ENCODE measurements at regions not wholly inside any gene's neighbourhood (a gene's known extent, or its start where the extent isn't known, plus 50 kb on each side); places are given as distances from the start of the nearest gene placed in this dataset.
"Not testable (repeated sequence)": the region's sequence is repeated elsewhere in the genome, so short reads cannot be mapped to it uniquely, and the experiment has no call there.

GRCh38 chr5:53799644-53800043, 239.2 kb downstream of the NDUFS4 start:
- H3K27ac Mint-ChIP-seq; H3K9me3 Mint-ChIP-seq; DNase-seq; CTCF ChIA-PET; H3K4me3 Mint-ChIP-seq; POLR2A ChIA-PET; H3K4me1 Mint-ChIP-seq; H3K27me3 Mint-ChIP-seq; H3K36me3 Mint-ChIP-seq (ENCODE audit: low read depth): not testable (repeated sequence)

- POLR2A ChIA-PET; H3K4me1 Mint-ChIP-seq; H3K27me3 Mint-ChIP-seq; H3K36me3 Mint-ChIP-seq (ENCODE audit: low read depth); CTCF ChIA-PET; H3K27ac Mint-ChIP-seq; H3K9me3 Mint-ChIP-seq; DNase-seq; H3K4me3 Mint-ChIP-seq: not testable (repeated sequence)
Observed at GRCh38 chr5:53808392-53808791, 248.0 kb downstream of the NDUFS4 start.

GRCh38 chr5:53814819-53815218, 254.4 kb downstream of the NDUFS4 start:
- no peak overlapping the region for H3K4me3 Mint-ChIP-seq
- ChIA-PET POLR2A (no interaction called here), CTCF (no interaction called here)
- H3K4me1 Mint-ChIP-seq, result no peaks in the 10 kb centered on the region
- no peaks in the 10 kb centered on the region for H3K9me3 Mint-ChIP-seq
- peaks cover 7% of the 10 kb centered on the region for H3K27me3 Mint-ChIP-seq
- DNase-seq, result no peak
- H3K27ac Mint-ChIP-seq, result no peak overlapping the region
- H3K36me3 Mint-ChIP-seq (ENCODE audit: low read depth), result no peaks in the 10 kb centered on the region

- no peaks in the 10 kb centered on the region for H3K9me3 Mint-ChIP-seq
- H3K4me1 Mint-ChIP-seq, result no peaks in the 10 kb centered on the region
- no peak overlapping the region for H3K4me3 Mint-ChIP-seq
- ChIA-PET POLR2A (no interaction called here), CTCF (no interaction called here)
- no peak overlapping the region for H3K27ac Mint-ChIP-seq
- peaks cover 7% of the 10 kb centered on the region for H3K27me3 Mint-ChIP-seq
- DNase-seq, result no peak
- H3K36me3 Mint-ChIP-seq (ENCODE audit: low read depth), result no peaks in the 10 kb centered on the region
Observed at GRCh38 chr5:53815471-53815870, 255.0 kb downstream of the NDUFS4 start.

- H3K9me3 Mint-ChIP-seq, result no peaks in the 10 kb centered on the region
- no peaks in the 10 kb centered on the region for H3K36me3 Mint-ChIP-seq (ENCODE audit: low read depth)
- no peak for DNase-seq
- H3K4me3 Mint-ChIP-seq, result no peak overlapping the region
- ChIA-PET POLR2A (no interaction called here), CTCF (no interaction called here)
- peaks cover 7% of the 10 kb centered on the region for H3K27me3 Mint-ChIP-seq
- no peak overlapping the region for H3K27ac Mint-ChIP-seq
- no peaks in the 10 kb centered on the region for H3K4me1 Mint-ChIP-seq
Observed at GRCh38 chr5:53817183-53817582, 256.7 kb downstream of the NDUFS4 start.

GRCh38 chr5:53819482-53819881, 259.0 kb downstream of the NDUFS4 start:
- H3K4me3 Mint-ChIP-seq, result no peak overlapping the region
- DNase-seq, result no peak
- H3K9me3 Mint-ChIP-seq, result no peaks in the 10 kb centered on the region
- H3K4me1 Mint-ChIP-seq, result no peaks in the 10 kb centered on the region
- no peak overlapping the region for H3K27ac Mint-ChIP-seq
- H3K27me3 Mint-ChIP-seq, result peaks cover 7% of the 10 kb centered on the region
- H3K36me3 Mint-ChIP-seq (ENCODE audit: low read depth), result no peaks in the 10 kb centered on the region
- ChIA-PET POLR2A (no interaction called here), CTCF (no interaction called here)

- Mint-ChIP-seq H3K27ac (no peak overlapping the region), H3K27me3 (peaks cover 6% of the 10 kb centered on the region), H3K9me3 (no peaks in the 10 kb centered on the region), H3K4me3 (no peak overlapping the region), H3K36me3 (ENCODE audit: low read depth) (no peaks in the 10 kb centered on the region), H3K4me1 (no peaks in the 10 kb centered on the region)
- ChIA-PET CTCF (no interaction called here), POLR2A (no interaction called here)
- DNase-seq, result no peak
Observed at GRCh38 chr5:53820119-53820801, 259.8 kb downstream of the NDUFS4 start.

- Mint-ChIP-seq H3K27ac (no peak overlapping the region), H3K36me3 (ENCODE audit: low read depth) (no peaks in the 10 kb centered on the region), H3K4me3 (no peak overlapping the region), H3K4me1 (no peaks in the 10 kb centered on the region), H3K9me3 (no peaks in the 10 kb centered on the region), H3K27me3 (peaks cover 6% of the 10 kb centered on the region)
- ChIA-PET POLR2A (no interaction called here), CTCF (no interaction called here)
- DNase-seq, result no peak
Observed at GRCh38 chr5:53820802-53821171, 260.3 kb downstream of the NDUFS4 start.

- H3K36me3 Mint-ChIP-seq (ENCODE audit: low read depth), result no peaks in the 10 kb centered on the region
- no peaks in the 10 kb centered on the region for H3K4me1 Mint-ChIP-seq
- no peak overlapping the region for H3K4me3 Mint-ChIP-seq
- no peak for DNase-seq
- H3K27ac Mint-ChIP-seq, result no peak overlapping the region
- ChIA-PET POLR2A (no interaction called here), CTCF (no interaction called here)
- no peaks in the 10 kb centered on the region for H3K27me3 Mint-ChIP-seq
- no peaks in the 10 kb centered on the region for H3K9me3 Mint-ChIP-seq
Observed at GRCh38 chr5:53825016-53825415, 264.6 kb downstream of the NDUFS4 start.

GRCh38 chr5:53825926-53826325, 265.5 kb downstream of the NDUFS4 start:
- DNase-seq, result no peak
- CTCF ChIA-PET, result no interaction called here
- no peaks in the 10 kb centered on the region for H3K36me3 Mint-ChIP-seq (ENCODE audit: low read depth)
- H3K9me3 Mint-ChIP-seq, result no peaks in the 10 kb centered on the region
- no peaks in the 10 kb centered on the region for H3K4me1 Mint-ChIP-seq
- no peaks in the 10 kb centered on the region for H3K27me3 Mint-ChIP-seq
- no peak overlapping the region for H3K27ac Mint-ChIP-seq
- POLR2A ChIA-PET, result no interaction called here
- no peak overlapping the region for H3K4me3 Mint-ChIP-seq

GRCh38 chr5:53826504-53826903, 266.1 kb downstream of the NDUFS4 start:
- H3K27ac Mint-ChIP-seq, result no peak overlapping the region
- no peak overlapping the region for H3K4me3 Mint-ChIP-seq
- H3K9me3 Mint-ChIP-seq, result peaks cover 4% of the 10 kb centered on the region
- ChIA-PET CTCF (no interaction called here), POLR2A (no interaction called here)
- no peaks in the 10 kb centered on the region for H3K27me3 Mint-ChIP-seq
- DNase-seq, result no peak
- H3K4me1 Mint-ChIP-seq, result no peaks in the 10 kb centered on the region
- H3K36me3 Mint-ChIP-seq (ENCODE audit: low read depth), result no peaks in the 10 kb centered on the region

GRCh38 chr5:53827211-53827651, 266.8 kb downstream of the NDUFS4 start:
- no peaks in the 10 kb centered on the region for H3K27me3 Mint-ChIP-seq
- CTCF ChIA-PET, result no interaction called here
- H3K4me3 Mint-ChIP-seq, result no peak overlapping the region
- no peak for DNase-seq
- H3K36me3 Mint-ChIP-seq (ENCODE audit: low read depth), result no peaks in the 10 kb centered on the region
- H3K4me1 Mint-ChIP-seq, result no peaks in the 10 kb centered on the region
- POLR2A ChIA-PET, result no interaction called here
- H3K27ac Mint-ChIP-seq, result no peak overlapping the region
- peaks cover 4% of the 10 kb centered on the region for H3K9me3 Mint-ChIP-seq

- no peak overlapping the region for H3K27ac Mint-ChIP-seq
- H3K27me3 Mint-ChIP-seq, result no peaks in the 10 kb centered on the region
- H3K9me3 Mint-ChIP-seq, result peaks cover 4% of the 10 kb centered on the region
- no peak for DNase-seq
- H3K36me3 Mint-ChIP-seq (ENCODE audit: low read depth), result no peaks in the 10 kb centered on the region
- ChIA-PET CTCF (no interaction called here), POLR2A (no interaction called here)
- no peak overlapping the region for H3K4me3 Mint-ChIP-seq
- no peaks in the 10 kb centered on the region for H3K4me1 Mint-ChIP-seq
Observed at GRCh38 chr5:53831496-53831895, 271.1 kb downstream of the NDUFS4 start.
